ENCODE measurements at regions not wholly inside any gene's neighbourhood (a gene's known extent, or its start where the extent isn't known, plus 50 kb on each side); places are given as distances from the start of the nearest gene placed in this dataset.

- TF ChIP-seq CTCF (IDR thresholded peaks at IDR 0.05) (no peak), POLR2A (IDR thresholded peaks at IDR 0.05) (no peak)
- 67 to 76% methylated on average over 12 of the region's 12 CpGs for WGBS, 2 donors
- intact Hi-C loops (cut with DNase I; ENCODE audit: low total_unique reads) = no loop called here
These were observed 186.5 kb upstream of the KLHL29 start for GRCh38 chr2:23198316-23199114.

DNA sequence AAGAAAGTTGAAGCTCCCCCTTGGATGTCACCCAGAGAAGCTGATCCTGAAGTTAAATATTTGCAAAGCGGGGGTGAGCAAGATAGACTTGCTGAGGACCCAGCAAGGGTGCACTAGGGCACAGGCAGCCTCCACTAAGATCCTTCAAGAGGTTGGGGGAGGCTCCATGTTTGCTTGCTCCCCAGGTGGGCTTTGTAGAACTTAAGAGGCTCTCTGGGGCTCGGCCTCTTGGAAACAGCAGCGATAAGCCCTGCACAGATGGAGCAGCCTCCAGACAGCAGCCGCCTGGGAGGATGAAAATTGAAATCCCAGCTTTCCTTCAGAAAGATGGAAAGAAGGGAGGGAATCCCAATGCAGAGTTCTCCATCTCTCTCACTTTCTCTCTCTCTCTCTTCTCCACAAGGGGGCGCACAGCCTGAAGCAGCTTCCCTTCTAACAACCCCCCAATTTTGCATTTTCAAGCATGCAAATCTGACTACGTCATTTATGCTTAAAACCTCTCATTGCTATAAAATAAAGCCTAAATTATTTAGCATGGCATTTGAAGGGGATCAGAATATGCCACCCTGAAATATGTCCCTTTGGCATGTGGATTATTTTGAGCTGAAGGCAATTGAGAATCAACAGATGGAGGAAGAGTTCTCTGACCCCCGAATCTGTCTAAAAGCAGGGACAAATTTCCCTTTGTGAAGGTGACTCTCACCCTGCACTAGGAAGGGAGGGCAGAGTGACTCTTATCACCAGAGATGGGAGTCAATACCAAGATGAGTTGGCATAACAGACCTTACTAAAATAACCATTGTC, 185.7 kb upstream of the KLHL29 start:
- peak; percentile 25 for DNase-seq

More at GRCh38 chr2:23198316-23199114, 186.5 kb upstream of the KLHL29 start:
- Histone ChIP-seq H3K36me3 (ENCODE audit: low read depth, missing control alignments) (no peaks in the 10 kb centered on the region), H3K27ac (no peak overlapping the region), H3K27me3 (no peaks in the 10 kb centered on the region), H3K9me3 (no peaks in the 10 kb centered on the region), H3K4me1 (no peaks in the 10 kb centered on the region), H3K4me3 (no peak overlapping the region)
- no peak for DNase-seq

GRCh38 chr2:23200068-23200786, 184.8 kb upstream of the KLHL29 start:
- TF ChIP-seq POLR2A (IDR thresholded peaks at IDR 0.05) = no peak
- no peak for TF ChIP-seq CTCF (IDR thresholded peaks at IDR 0.05)
- no peak overlapping the region for H3K27ac ChIP-seq
- WGBS, 2 donors = 97 to 98% methylated on average over 2 of the region's 2 CpGs
- no peaks in the 10 kb centered on the region for H3K9me3 ChIP-seq
- H3K27me3 ChIP-seq = no peaks in the 10 kb centered on the region
- no peak overlapping the region for H3K4me3 ChIP-seq
- no peak for DNase-seq
- H3K36me3 ChIP-seq (ENCODE audit: low read depth, missing control alignments) = no peaks in the 10 kb centered on the region
- H3K4me1 ChIP-seq = no peaks in the 10 kb centered on the region
- intact Hi-C loops (cut with DNase I; ENCODE audit: low total_unique reads) = no loop called here

More for the DNA sequence above, 185.7 kb upstream of the KLHL29 start:
- Histone ChIP-seq H3K4me3 (no peak overlapping the region), H3K36me3 (ENCODE audit: low read depth, missing control alignments) (no peaks in the 10 kb centered on the region), H3K27ac (no peak overlapping the region), H3K27me3 (no peaks in the 10 kb centered on the region), H3K9me3 (no peaks in the 10 kb centered on the region), H3K4me1 (no peaks in the 10 kb centered on the region)
- no peak for TF ChIP-seq POLR2A (IDR thresholded peaks at IDR 0.05)
- peak in 2 of 3 experiments; percentile 19 to 34 for TF ChIP-seq CTCF (IDR thresholded peaks at IDR 0.05)
- intact Hi-C loops (cut with DNase I; ENCODE audit: low total_unique reads) = no loop called here
- WGBS, 2 donors = 82 to 84% methylated on average over 7 of the region's 7 CpGs

GRCh38 chr2:23200787-23201114, 184.2 kb upstream of the KLHL29 start:
- Histone ChIP-seq H3K9me3 (no peaks in the 10 kb centered on the region), H3K36me3 (ENCODE audit: low read depth, missing control alignments) (no peaks in the 10 kb centered on the region), H3K27ac (no peak overlapping the region), H3K4me1 (no peaks in the 10 kb centered on the region), H3K4me3 (no peak overlapping the region), H3K27me3 (no peaks in the 10 kb centered on the region)
- TF ChIP-seq POLR2A (IDR thresholded peaks at IDR 0.05) = no peak
- TF ChIP-seq CTCF (IDR thresholded peaks at IDR 0.05) = no peak
- DNase-seq = no peak
- intact Hi-C loops (cut with DNase I; ENCODE audit: low total_unique reads) = no loop called here
- WGBS, 2 donors = 90 to 94% methylated on average over 5 of the region's 5 CpGs

Measured in testis (tissue), 2 donors.